Keratinocyte (primary cell): ENCODE measurements at regions not wholly inside any gene's neighbourhood (a gene's known extent, or its start where the extent isn't known, plus 50 kb on each side); places are given as distances from the start of the nearest gene placed in this dataset.

Experiments
- DNase-seq: peaks from one replicate; pipeline ENCODE4 v3.0.0-alpha.2; 2011; ENCODE audit warnings: low read depth, missing footprints, low spot score
- FAIRE-seq: peaks from 2 replicates; lab custom pipeline; 2011; peaks lifted over from hg19 to GRCh38; lab: Jason Lieb, UNC
- H2AFZ ChIP-seq: 2 replicates; pipeline ENCODE4 v1.6.0; 2012; ENCODE audit warnings: low read length, control low read depth, inconsistent platforms; ENCODE audit not compliant: control insufficient read depth
- H3K27ac ChIP-seq: 2 replicates; pipeline ENCODE4 v1.5.1; 2011; ENCODE audit warnings: low read length; ENCODE audit not compliant: control insufficient read depth, insufficient read depth
- H3K27me3 ChIP-seq: 3 replicates; pipeline ENCODE4 v1.6.0; 2011; ENCODE audit warnings: low read length; ENCODE audit not compliant: control insufficient read depth, insufficient read depth; ENCODE audit errors: extremely low read depth
- H3K36me3 ChIP-seq, 2 experiments: 2 replicates in 1 of 2; 3 replicates in 1 of 2; pipeline ENCODE4 v1.5.1; 2011; ENCODE audit warnings: low read length in 2 of 2, mild to moderate bottlenecking in 1 of 2; ENCODE audit not compliant: control insufficient read depth in 2 of 2, insufficient read depth in 2 of 2; ENCODE audit errors: extremely low read depth in 1 of 2
- H3K4me1 ChIP-seq: 3 replicates; pipeline ENCODE4 v1.5.1; 2011; ENCODE audit warnings: low read length; ENCODE audit not compliant: control insufficient read depth, insufficient read depth; ENCODE audit errors: extremely low read depth
- H3K4me2 ChIP-seq: 3 replicates; pipeline ENCODE4 v1.6.0; 2011; ENCODE audit warnings: low read depth, low read length; ENCODE audit not compliant: control insufficient read depth, insufficient read depth; ENCODE audit errors: extremely low read depth
- H3K4me3 ChIP-seq, 3 experiments: fragments of 200-600 bp in 1 of 3; sonication (generic) in 1 of 3; 2 replicates in 2 of 3; 3 replicates in 1 of 3; pipeline ENCODE4 v1.5.1; 2011 to 2016; ENCODE audit warnings: low read length in 3 of 3, mild to moderate bottlenecking in 3 of 3, control low read depth in 2 of 3, inconsistent platforms in 1 of 3, low read depth in 1 of 3, mixed read lengths in 1 of 3, mixed run types in 1 of 3, moderate library complexity in 1 of 3; ENCODE audit not compliant: control insufficient read depth in 2 of 3, insufficient read depth in 2 of 3; ENCODE audit errors: extremely low read depth in 1 of 3
- H3K79me2 ChIP-seq: 2 replicates; pipeline ENCODE4 v1.6.0; 2012; ENCODE audit warnings: low read length; ENCODE audit not compliant: control insufficient read depth, insufficient read depth
- H3K9ac ChIP-seq: 3 replicates; pipeline ENCODE4 v1.6.0; 2011; ENCODE audit warnings: low read length; ENCODE audit not compliant: control insufficient read depth, insufficient read depth; ENCODE audit errors: extremely low read depth
- H3K9me1 ChIP-seq: 3 replicates; pipeline ENCODE4 v1.6.0; 2011; ENCODE audit warnings: low read length; ENCODE audit not compliant: control insufficient read depth, insufficient read depth; ENCODE audit errors: extremely low read depth
- H3K9me3 ChIP-seq: 2 replicates; pipeline ENCODE4 v1.5.1; 2012; ENCODE audit warnings: low read depth, low read length; ENCODE audit not compliant: control insufficient read depth
- H4K20me1 ChIP-seq: 3 replicates; pipeline ENCODE4 v1.6.0; 2011; ENCODE audit warnings: low read length; ENCODE audit not compliant: control insufficient read depth, insufficient read depth; ENCODE audit errors: extremely low read depth
- EZH2 ChIP-seq: IDR thresholded peaks from one replicate; pipeline ENCODE4 v1.6.1; 2012; ENCODE audit warnings: inconsistent platforms, mild to moderate bottlenecking, low read length, moderate library complexity
- dilution Hi-C: fragments of 300-500 bp; cut with MboI; formaldehyde crosslinking; loops from one replicate; pipeline ENCODE4 v1.7.0; 2020; ENCODE audit warnings: low sequenced_read_pairs; ENCODE audit not compliant: extremely low pct_ligation_motif_present
- TF ChIP-seq, protein P1 (sequence below), 3 experiments: IDR thresholded peaks in 1 of 3; conservative IDR thresholded peaks in 1 of 3; optimal IDR thresholded peaks in 1 of 3; 2 replicates in 2 of 3; 3 replicates in 1 of 3; pipeline versions ENCODE3 to v1.5.1; 2011; ENCODE audit warnings: low read length in 3 of 3, mild to moderate bottlenecking in 3 of 3, moderate library complexity in 2 of 3, control low read depth in 1 of 3, inconsistent platforms in 1 of 3; ENCODE audit not compliant: insufficient read depth in 2 of 3; ENCODE audit errors: extremely low read depth in 1 of 3

DNA sequence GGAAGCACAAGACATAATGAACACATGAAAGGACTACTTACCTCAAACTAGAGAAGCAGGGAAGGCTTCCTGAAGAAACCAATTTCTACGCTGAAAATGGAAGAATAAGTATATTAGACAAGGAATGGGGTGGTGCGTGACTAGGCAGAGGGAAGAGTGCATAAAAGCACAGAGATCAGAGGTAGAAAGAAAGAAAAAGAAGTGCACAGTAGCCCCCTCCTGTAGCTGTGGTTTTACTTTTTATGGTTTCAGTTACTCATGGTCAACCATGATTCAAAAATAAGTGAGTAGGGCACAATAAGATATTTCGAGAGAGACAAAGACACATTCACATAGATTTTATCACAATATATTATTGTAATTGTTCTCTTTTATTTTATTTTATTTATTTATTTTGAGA is 934.5 kb upstream of the INTU start:
- Histone ChIP-seq H4K20me1 (no peaks in the 10 kb centered on the region), H3K27me3 (no peaks in the 10 kb centered on the region), H3K4me3 (no peak overlapping the region), H3K36me3 (no peaks in the 10 kb centered on the region), H3K27ac (no peak overlapping the region), H3K4me1 (peaks cover 21% of the 10 kb centered on the region), H3K4me2 (peak overlapping the region; percentile 34), H3K9ac (no peak overlapping the region), H2AFZ (no peak overlapping the region), H3K9me3 (no peaks in the 10 kb centered on the region), H3K9me1 (no peaks in the 10 kb centered on the region), H3K79me2 (no peaks in the 10 kb centered on the region)
- FAIRE-seq (no peak), DNase-seq (no peak)
- dilution Hi-C loops: no loop called here
- no peak for TF ChIP-seq EZH2
- TF ChIP-seq, protein P1, sequence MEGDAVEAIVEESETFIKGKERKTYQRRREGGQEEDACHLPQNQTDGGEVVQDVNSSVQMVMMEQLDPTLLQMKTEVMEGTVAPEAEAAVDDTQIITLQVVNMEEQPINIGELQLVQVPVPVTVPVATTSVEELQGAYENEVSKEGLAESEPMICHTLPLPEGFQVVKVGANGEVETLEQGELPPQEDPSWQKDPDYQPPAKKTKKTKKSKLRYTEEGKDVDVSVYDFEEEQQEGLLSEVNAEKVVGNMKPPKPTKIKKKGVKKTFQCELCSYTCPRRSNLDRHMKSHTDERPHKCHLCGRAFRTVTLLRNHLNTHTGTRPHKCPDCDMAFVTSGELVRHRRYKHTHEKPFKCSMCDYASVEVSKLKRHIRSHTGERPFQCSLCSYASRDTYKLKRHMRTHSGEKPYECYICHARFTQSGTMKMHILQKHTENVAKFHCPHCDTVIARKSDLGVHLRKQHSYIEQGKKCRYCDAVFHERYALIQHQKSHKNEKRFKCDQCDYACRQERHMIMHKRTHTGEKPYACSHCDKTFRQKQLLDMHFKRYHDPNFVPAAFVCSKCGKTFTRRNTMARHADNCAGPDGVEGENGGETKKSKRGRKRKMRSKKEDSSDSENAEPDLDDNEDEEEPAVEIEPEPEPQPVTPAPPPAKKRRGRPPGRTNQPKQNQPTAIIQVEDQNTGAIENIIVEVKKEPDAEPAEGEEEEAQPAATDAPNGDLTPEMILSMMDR (optimal IDR thresholded peaks at IDR 0.05 in 1 of 3, IDR thresholded peaks at IDR 0.05 in 1 of 3, conservative IDR thresholded peaks at IDR 0.05 in 1 of 3; ENCODE audit: extremely low read depth in 1 of 3, insufficient read depth in 2 of 3, low read length in 3 of 3): no peak

DNA sequence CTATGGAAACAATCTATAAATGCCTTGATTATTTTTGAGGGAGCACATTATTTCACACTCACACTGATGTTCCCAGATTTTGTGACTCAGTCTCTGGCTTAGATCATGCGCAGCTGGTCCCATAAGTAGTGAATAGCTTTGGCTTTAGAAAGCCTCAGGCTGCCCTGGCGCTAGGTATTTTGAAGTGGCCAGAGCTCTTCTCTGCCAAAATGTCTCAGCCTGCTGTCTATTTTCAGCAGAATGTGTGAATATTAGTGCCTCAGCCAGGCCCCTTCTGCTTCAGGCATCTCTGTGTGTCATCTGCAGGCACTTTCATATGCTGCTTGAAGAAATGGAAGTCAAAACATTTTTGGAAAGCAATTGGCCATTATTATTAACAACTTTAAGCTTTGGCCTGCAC is 931.0 kb upstream of the INTU start:
- H4K20me1 ChIP-seq: no peaks in the 10 kb centered on the region
- TF ChIP-seq EZH2: no peak
- TF ChIP-seq, protein P1 (optimal IDR thresholded peaks at IDR 0.05 in 1 of 3, IDR thresholded peaks at IDR 0.05 in 1 of 3, conservative IDR thresholded peaks at IDR 0.05 in 1 of 3; ENCODE audit: extremely low read depth in 1 of 3, insufficient read depth in 2 of 3, low read length in 3 of 3): no peak
- no peak overlapping the region for H3K27ac ChIP-seq
- dilution Hi-C loops: no loop called here
- no peaks in the 10 kb centered on the region for H3K9me1 ChIP-seq
- no peaks in the 10 kb centered on the region for H3K36me3 ChIP-seq
- DNase-seq: no peak
- FAIRE-seq: peak; percentile 76
- H3K4me3 ChIP-seq: no peak overlapping the region
- H2AFZ ChIP-seq: no peak overlapping the region
- H3K4me2 ChIP-seq: no peak overlapping the region
- peaks cover 19% of the 10 kb centered on the region for H3K4me1 ChIP-seq
- H3K27me3 ChIP-seq: no peaks in the 10 kb centered on the region
- no peaks in the 10 kb centered on the region for H3K79me2 ChIP-seq
- no peak overlapping the region for H3K9ac ChIP-seq
- H3K9me3 ChIP-seq: no peaks in the 10 kb centered on the region
